NT2/D1 (cell line): ENCODE measurements at regions not wholly inside any gene's neighbourhood (a gene's known extent, or its start where the extent isn't known, plus 50 kb on each side); places are given as distances from the start of the nearest gene placed in this dataset.

Experiments
- SUZ12 ChIP-seq: IDR thresholded peaks from 2 replicates; pipeline ENCODE4 v1.6.1; 2011; ENCODE audit not compliant: insufficient read length, insufficient read depth; ENCODE audit errors: extremely low read depth
- YY1 ChIP-seq: IDR thresholded peaks from 2 replicates; pipeline ENCODE4 v1.6.1; 2011; ENCODE audit not compliant: insufficient read length, insufficient read depth
- ZNF274 ChIP-seq: IDR thresholded peaks from 2 replicates; pipeline ENCODE4 v1.6.1; 2011; ENCODE audit warnings: mild to moderate bottlenecking, low read depth, low read length

DNA sequence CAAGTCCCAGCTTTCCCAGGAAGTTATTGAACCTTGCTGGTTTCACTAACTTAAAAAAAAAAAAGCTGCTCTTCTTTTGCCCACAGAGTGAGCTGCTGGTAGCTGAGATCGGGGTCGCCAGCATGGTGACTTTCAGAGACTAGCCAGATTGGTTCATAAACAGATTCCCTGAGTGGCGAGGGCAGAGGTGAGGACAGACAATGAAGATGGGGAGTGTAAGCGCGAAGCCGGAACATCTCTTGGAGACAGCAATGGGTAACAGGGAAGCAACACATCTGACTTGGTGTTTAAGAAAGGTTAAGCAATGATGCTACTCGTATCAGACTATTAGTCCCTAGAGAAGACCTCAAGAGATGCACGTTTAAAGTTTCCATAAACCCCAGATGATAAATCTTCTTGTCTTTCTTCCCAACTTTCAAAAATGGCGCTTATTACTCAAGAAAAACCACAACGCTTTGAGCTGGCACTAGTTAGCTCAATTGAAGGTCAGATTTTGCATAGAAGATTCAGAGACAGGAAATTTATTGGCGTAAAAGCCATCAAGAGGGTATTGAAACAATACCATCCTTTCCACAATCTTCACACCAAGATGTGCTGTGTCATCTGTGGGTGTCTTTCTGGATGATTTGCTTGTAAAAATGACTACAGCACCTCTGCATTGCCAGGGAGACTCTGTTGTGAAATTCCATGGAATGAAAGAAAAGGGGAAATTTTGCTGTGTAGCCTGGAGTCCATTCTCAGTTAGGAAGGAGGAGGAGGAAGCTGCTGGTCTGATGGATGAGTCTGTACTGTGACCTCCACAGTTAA, 193.1 kb upstream of the CXCR4 start:
- TF ChIP-seq YY1, result no peak
- no peak for TF ChIP-seq ZNF274
- TF ChIP-seq SUZ12, result no peak
